OCI-LY3 (cell line): ENCODE measurements at regions not wholly inside any gene's neighbourhood (a gene's known extent, or its start where the extent isn't known, plus 50 kb on each side); places are given as distances from the start of the nearest gene placed in this dataset.

Experiments used
- EZH2phosphoT487 ChIP-seq: fragments of 200-600 bp; shearing (Covaris generic); IDR thresholded peaks from 2 replicates; pipeline ENCODE4 v1.6.1; 2018; ENCODE audit warnings: antibody characterized with exemption, mixed run types, low read depth
- TF ChIP-seq, protein P1 (sequence below): fragments of 200-600, 300-600 bp; sonication (generic); IDR thresholded peaks from 2 replicates; pipeline ENCODE4 v1.5.1; 2014; ENCODE audit warnings: antibody characterized with exemption, low read length, low read depth

DNA sequence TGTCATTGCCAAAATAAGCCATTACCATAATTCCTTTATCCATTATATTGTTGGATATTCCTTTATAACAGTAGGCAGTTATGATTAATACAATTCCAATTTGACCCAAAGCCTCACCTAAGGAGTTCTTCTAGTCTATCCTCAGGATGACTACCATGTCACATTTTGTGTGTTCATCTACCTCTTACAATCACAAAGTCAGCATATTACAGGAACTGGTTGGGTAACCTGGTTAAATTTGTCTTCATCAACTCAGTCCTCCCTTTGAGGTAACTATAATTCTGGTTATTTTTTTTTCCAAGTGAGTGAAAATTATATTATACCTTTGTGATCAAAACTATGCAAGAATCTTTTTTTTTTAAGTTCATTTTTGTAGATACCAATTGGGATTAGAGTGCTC lies 540.5 kb downstream of the BTBD3 start:
- TF ChIP-seq, protein P1, sequence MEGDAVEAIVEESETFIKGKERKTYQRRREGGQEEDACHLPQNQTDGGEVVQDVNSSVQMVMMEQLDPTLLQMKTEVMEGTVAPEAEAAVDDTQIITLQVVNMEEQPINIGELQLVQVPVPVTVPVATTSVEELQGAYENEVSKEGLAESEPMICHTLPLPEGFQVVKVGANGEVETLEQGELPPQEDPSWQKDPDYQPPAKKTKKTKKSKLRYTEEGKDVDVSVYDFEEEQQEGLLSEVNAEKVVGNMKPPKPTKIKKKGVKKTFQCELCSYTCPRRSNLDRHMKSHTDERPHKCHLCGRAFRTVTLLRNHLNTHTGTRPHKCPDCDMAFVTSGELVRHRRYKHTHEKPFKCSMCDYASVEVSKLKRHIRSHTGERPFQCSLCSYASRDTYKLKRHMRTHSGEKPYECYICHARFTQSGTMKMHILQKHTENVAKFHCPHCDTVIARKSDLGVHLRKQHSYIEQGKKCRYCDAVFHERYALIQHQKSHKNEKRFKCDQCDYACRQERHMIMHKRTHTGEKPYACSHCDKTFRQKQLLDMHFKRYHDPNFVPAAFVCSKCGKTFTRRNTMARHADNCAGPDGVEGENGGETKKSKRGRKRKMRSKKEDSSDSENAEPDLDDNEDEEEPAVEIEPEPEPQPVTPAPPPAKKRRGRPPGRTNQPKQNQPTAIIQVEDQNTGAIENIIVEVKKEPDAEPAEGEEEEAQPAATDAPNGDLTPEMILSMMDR, result no peak
- no peak for TF ChIP-seq EZH2phosphoT487
